ENCODE measurements at regions not wholly inside any gene's neighbourhood (a gene's known extent, or its start where the extent isn't known, plus 50 kb on each side); places are given as distances from the start of the nearest gene placed in this dataset.

GRCh38 chr7:41207141-41207540 lies 495.7 kb downstream of the INHBA start:
- POLR2A ChIA-PET (ENCODE audit: partially characterized antibody), result interaction anchor here (0.5 kb wide), 1 partner anchor 411 kb away, joined by 3 read pairs; no protein-coding TSS in a partner anchor
- Histone ChIP-seq H4K5ac (ENCODE audit: insufficient read length, low read depth, low read length) (no peak overlapping the region), H3K27me3 (replicated peaks in 1 of 4; ENCODE audit: control insufficient read depth in 3 of 4, extremely low read depth in 1 of 4, insufficient read depth in 3 of 4, low read length in 3 of 4) (no peaks in the 10 kb centered on the region), H3K9me3 (ENCODE audit: insufficient read depth in 2 of 2, low read depth in 1 of 2, low read length in 1 of 2) (no peaks in the 10 kb centered on the region), H2BK120ac (replicated peaks; ENCODE audit: low read depth, low read length) (no peak overlapping the region), H3K36me3 (ENCODE audit: control insufficient read depth in 2 of 4, insufficient read depth in 4 of 4, low read length in 3 of 4) (no peaks in the 10 kb centered on the region), H2AK5ac (ENCODE audit: low read depth, low read length) (no peak overlapping the region), H3K79me2 (ENCODE audit: control insufficient read depth in 1 of 2, insufficient read depth in 2 of 2, low read length in 2 of 2) (no peaks in the 10 kb centered on the region), H3K18ac (ENCODE audit: extremely low read depth, low read length) (no peak overlapping the region), H3K23ac (ENCODE audit: insufficient read length) (no peak overlapping the region), H2BK5ac (ENCODE audit: low read depth, low read length) (no peak overlapping the region), H3K79me1 (ENCODE audit: low read depth, low read length) (no peaks in the 10 kb centered on the region), H3K9ac (replicated peaks in 1 of 4; ENCODE audit: extremely low read depth in 1 of 4, low read depth in 3 of 4, low read length in 3 of 4) (no peak overlapping the region), H3K4me2 (ENCODE audit: insufficient read depth in 1 of 2, low read depth in 2 of 2, low read length in 2 of 2) (peak overlapping the region in 1 of 2 experiments; percentile 40; a peak in 2 of 4 replicates), H4K91ac (replicated peaks; ENCODE audit: insufficient read length, low read length) (no peak overlapping the region), H3K27ac (ENCODE audit: low read depth, low read length) (no peak overlapping the region), H3K4ac (replicated peaks; ENCODE audit: insufficient read length, low read depth, low read length) (no peak overlapping the region), H3K23me2 (ENCODE audit: low read depth, low read length) (no peaks in the 10 kb centered on the region), H4K8ac (ENCODE audit: extremely low read depth, insufficient read depth, low read length) (no peak overlapping the region), H2BK12ac (ENCODE audit: low read depth, low read length) (no peak overlapping the region), H3K4me1 (replicated peaks in 1 of 4; ENCODE audit: control insufficient read depth in 3 of 4, insufficient read depth in 4 of 4, low read length in 3 of 4) (peaks cover 0 to 2% (median 0%) of the 10 kb centered on the region in 4 experiments; a peak in 2 of 7 replicates), H3K4me3 (ENCODE audit: extremely low read depth in 1 of 4, insufficient read depth in 2 of 4, low read depth in 3 of 4, low read length in 4 of 4) (no peak overlapping the region), H2AFZ (ENCODE audit: low read length) (no peak overlapping the region), H4K20me1 (replicated peaks in 1 of 2; ENCODE audit: control insufficient read depth in 1 of 2, insufficient read depth in 2 of 2, low read length in 2 of 2) (no peaks in the 10 kb centered on the region), H2BK15ac (ENCODE audit: low read length) (no peak overlapping the region), H3K56ac (replicated peaks; ENCODE audit: insufficient read length, low read depth, low read length) (no peak overlapping the region), H3K14ac (ENCODE audit: insufficient read length) (no peak overlapping the region), H2BK20ac (ENCODE audit: low read length) (no peak overlapping the region)
- CTCF ChIA-PET (ENCODE audit: partially characterized antibody), result no interaction called here
- FAIRE-seq (no peak), DNase-seq (ENCODE audit: low read depth in 1 of 2, low spot score in 2 of 2) (peak; percentile 15 to 52)
- WGBS, 2 experiments (ENCODE audit: extremely low coverage in 1 of 2, insufficient coverage in 1 of 2, insufficient read length in 1 of 2, insufficient replicate concordance in 2 of 2, low coverage in 1 of 2, low lambda C conversion rate in 2 of 2, missing lambda C conversion rate in 1 of 2), result 70% methylated on average over 9 of the region's 9 CpGs; no CpG with 5 or more reads in 1 of the 2 experiments
- TF ChIP-seq KDM1A (IDR thresholded peaks at IDR 0.05; ENCODE audit: borderline replicate concordance, low read length) (no peak), KDM4A (IDR thresholded peaks at IDR 0.05; ENCODE audit: low read depth, low read length, severe bottlenecking) (no peak), RAD21 (IDR thresholded peaks at IDR 0.05 in 1 of 2, conservative IDR thresholded peaks at IDR 0.05 in 1 of 2; ENCODE audit: low read depth in 2 of 2, low read length in 2 of 2) (peak; percentile 40 to 59; a peak in 3 of 4 replicates), RXRA (IDR thresholded peaks at IDR 0.05; ENCODE audit: insufficient read depth, low read depth, low read length) (no peak)
